ENCODE measurements at regions not wholly inside any gene's neighbourhood (a gene's known extent, or its start where the extent isn't known, plus 50 kb on each side); places are given as distances from the start of the nearest gene placed in this dataset.
"Not testable (repeated sequence)": the region's sequence is repeated elsewhere in the genome, so short reads cannot be mapped to it uniquely, and the experiment has no call there.

- WGBS (ENCODE audit: low lambda C conversion rate) = 2% methylated on average over 2 of the region's 2 CpGs
- Histone ChIP-seq H3K79me2 (ENCODE audit: insufficient read depth, low read length) (no peaks in the 10 kb centered on the region), H3K27ac (ENCODE audit: extremely low read length, insufficient read depth, low read length) (no peak overlapping the region), H3K9ac (ENCODE audit: insufficient read depth, low read depth, low read length) (no peak overlapping the region), H3K9me3 (ENCODE audit: low read length) (no peaks in the 10 kb centered on the region), H3K27me3 (ENCODE audit: control insufficient read depth in 1 of 2, insufficient read depth in 2 of 2, low read length in 2 of 2) (no peaks in the 10 kb centered on the region), H4K20me1 (ENCODE audit: insufficient read depth, low read length) (no peaks in the 10 kb centered on the region), H3K4me2 (ENCODE audit: low read depth, low read length) (no peak overlapping the region), H2AFZ (ENCODE audit: low read length) (no peak overlapping the region), H3K36me3 (replicated peaks in 1 of 2; ENCODE audit: control insufficient read depth in 1 of 2, insufficient read depth in 2 of 2, low read length in 2 of 2) (no peaks in the 10 kb centered on the region), H3K4me3 (replicated peaks in 1 of 3; ENCODE audit: insufficient read depth in 1 of 3, low read depth in 2 of 3, low read length in 3 of 3) (no peak overlapping the region), H3K4me1 (ENCODE audit: insufficient read depth, low read length) (no peaks in the 10 kb centered on the region)
- FAIRE-seq (no peak), DNase-seq (ENCODE audit: low spot score) (no peak), ATAC-seq (no peak)
- BruUV-seq (replicated peaks) = no TSS peak
- in situ Hi-C loops (cut with HindIII; ENCODE audit: extremely low pct_ligation_motif_present, low pct_unique_long_range_greater_than_20kb) = no loop called here
- ChIA-PET POLR2A (no interaction called here), CTCF (ENCODE audit: low intra/inter-chr PET ratio, low total read pairs) (no interaction called here)
- intact Hi-C loops (cut with micrococcal nuclease; ENCODE audit: unreplicated experiment) = no loop called here
- TF ChIP-seq ZNF512B (CRISPR knock-in tag; IDR thresholded peaks at IDR 0.05; ENCODE audit: borderline replicate concordance) = no peak
- peak; percentile 5 to 57; a peak in 2 of 4 replicates for TF ChIP-seq MAFK (conservative IDR thresholded peaks at IDR 0.05 in 1 of 2, IDR thresholded peaks at IDR 0.05 in 1 of 2; ENCODE audit: low read length in 2 of 2)
- peak; percentile 49; the same call in 1 of the 2 replicates for TF ChIP-seq MAFF (IDR thresholded peaks at IDR 0.05; ENCODE audit: low read depth, low read length)
Observed at GRCh38 chr9:30103647-30104394, 2280.6 kb upstream of the ACO1 start.

GRCh38 chr9:30107134-30107533, 2277.3 kb upstream of the ACO1 start:
- H3K9ac ChIP-seq (ENCODE audit: insufficient read depth, low read depth, low read length); H3K27ac ChIP-seq (ENCODE audit: extremely low read length, insufficient read depth, low read length); in situ Hi-C loops (cut with HindIII; ENCODE audit: extremely low pct_ligation_motif_present, low pct_unique_long_range_greater_than_20kb); intact Hi-C loops (cut with micrococcal nuclease; ENCODE audit: unreplicated experiment); H3K79me2 ChIP-seq (ENCODE audit: insufficient read depth, low read length); FAIRE-seq; H2AFZ ChIP-seq (ENCODE audit: low read length); H3K9me3 ChIP-seq (ENCODE audit: low read length); H3K4me1 ChIP-seq (ENCODE audit: insufficient read depth, low read length); POLR2A ChIA-PET; ATAC-seq; H3K4me2 ChIP-seq (ENCODE audit: low read depth, low read length); DNase-seq (ENCODE audit: low spot score); BruUV-seq (replicated peaks); H3K4me3 ChIP-seq (replicated peaks in 1 of 3; ENCODE audit: insufficient read depth in 1 of 3, low read depth in 2 of 3, low read length in 3 of 3); H3K27me3 ChIP-seq (ENCODE audit: control insufficient read depth in 1 of 2, insufficient read depth in 2 of 2, low read length in 2 of 2); H4K20me1 ChIP-seq (ENCODE audit: insufficient read depth, low read length); CTCF ChIA-PET (ENCODE audit: low intra/inter-chr PET ratio, low total read pairs); H3K36me3 ChIP-seq (replicated peaks in 1 of 2; ENCODE audit: control insufficient read depth in 1 of 2, insufficient read depth in 2 of 2, low read length in 2 of 2); TF ChIP-seq FOXA1 (IDR thresholded peaks at IDR 0.05): not testable (repeated sequence)
- WGBS (ENCODE audit: low lambda C conversion rate) = 60% methylated on average over 3 of the region's 8 CpGs
- peak; percentile 31; the same call in 1 of the 2 replicates for TF ChIP-seq FOXA1 (CRISPR knock-in tag; IDR thresholded peaks at IDR 0.05)
- peak; percentile 64; the same call in 1 of the 2 replicates for TF ChIP-seq ZNF281 (CRISPR knock-in tag; IDR thresholded peaks at IDR 0.05; ENCODE audit: borderline replicate concordance)
